Hypothalamus (tissue), 51 donors: ENCODE measurements at regions not wholly inside any gene's neighbourhood (a gene's known extent, or its start where the extent isn't known, plus 50 kb on each side); places are given as distances from the start of the nearest gene placed in this dataset.

Source experiments
- DNase-seq, 51 donors: peaks; one replicate each; lab custom pipeline; 2025; lab: John Stamatoyannopoulos, UW

DNA sequence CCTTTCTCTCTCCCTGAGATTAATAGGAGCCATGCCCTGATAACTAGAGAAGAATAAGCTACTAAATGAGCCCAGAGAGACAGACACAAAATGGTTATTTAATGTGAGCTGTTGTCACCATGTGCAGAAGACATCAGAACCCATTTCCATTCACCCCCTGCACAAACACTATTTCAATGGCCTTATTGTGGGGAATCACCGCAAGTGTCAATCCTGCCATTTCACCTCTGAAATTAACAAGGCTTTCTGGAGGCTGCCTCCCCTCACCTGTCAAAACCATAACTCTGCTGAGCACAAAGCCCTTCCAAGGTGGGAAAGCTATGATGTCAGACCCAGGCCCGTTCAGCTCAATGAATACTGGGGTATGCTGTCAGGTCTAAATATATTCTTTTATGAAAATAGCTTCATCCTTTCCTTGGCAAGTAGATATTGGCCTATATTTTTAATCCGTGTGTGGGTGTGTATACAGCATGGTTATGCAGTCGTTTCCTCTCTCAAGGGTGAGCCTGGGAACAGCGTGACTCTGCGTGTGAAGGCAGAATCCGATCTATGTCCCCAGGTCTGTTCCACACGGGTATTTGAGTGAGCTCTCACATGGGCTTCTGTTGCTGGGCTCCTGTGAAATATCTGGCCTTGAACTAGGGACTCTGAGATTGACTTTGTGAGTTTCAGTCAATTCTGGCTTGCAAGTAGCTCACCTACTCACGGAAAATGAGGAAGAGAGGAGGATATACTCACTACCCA lies 266.3 kb downstream of the FBXW7 start:
- no peak for DNase-seq

DNA sequence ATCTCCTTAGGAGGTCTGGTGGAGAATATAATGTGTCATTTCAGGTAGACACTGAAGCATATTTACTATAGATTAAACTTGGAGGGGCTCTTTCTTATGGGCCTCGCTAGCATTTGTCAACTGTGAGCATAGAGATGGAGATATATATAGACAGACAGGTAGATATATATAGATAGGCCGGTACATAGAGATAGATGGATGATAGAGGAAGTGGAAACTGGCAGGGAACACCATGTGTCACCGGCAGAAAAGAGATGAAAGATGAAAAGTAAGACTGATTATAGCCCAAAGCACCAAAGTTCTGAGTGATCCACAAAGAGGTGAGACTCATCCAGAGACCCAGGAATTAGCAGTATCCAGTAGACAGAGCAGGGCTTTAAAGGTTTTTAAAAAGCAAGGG lies 268.1 kb downstream of the FBXW7 start:
- no peak for DNase-seq

DNA sequence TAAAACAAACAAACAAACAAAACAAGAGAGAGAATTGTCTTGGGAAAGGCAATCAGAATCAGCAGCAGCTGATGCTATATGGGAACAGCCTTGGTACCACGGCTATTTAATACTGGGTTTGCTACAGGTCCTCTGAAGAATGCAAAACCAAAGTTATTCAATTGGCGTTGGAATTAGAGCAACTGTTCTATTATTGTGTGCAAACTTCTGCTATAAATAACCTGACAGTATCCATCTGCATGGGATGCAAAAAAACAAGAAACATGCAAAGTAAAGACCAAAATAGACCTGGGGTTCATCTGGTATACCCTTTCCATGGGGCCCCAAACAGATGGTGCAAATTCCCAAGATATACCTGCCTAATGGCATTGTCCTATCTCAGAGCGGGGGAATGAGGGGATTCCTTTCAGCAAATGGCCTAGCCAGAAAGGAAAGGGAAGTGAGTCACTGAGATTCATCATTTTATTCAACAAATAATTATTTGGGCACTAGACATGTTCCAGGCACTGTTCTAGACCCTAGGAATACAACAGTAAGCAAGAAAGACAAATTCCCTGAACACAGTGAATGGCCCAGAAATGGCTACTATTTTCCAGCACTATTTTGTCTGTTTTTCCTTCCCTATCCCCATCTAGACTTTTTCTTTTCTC lies 268.9 kb downstream of the FBXW7 start:
- no peak for DNase-seq

DNA sequence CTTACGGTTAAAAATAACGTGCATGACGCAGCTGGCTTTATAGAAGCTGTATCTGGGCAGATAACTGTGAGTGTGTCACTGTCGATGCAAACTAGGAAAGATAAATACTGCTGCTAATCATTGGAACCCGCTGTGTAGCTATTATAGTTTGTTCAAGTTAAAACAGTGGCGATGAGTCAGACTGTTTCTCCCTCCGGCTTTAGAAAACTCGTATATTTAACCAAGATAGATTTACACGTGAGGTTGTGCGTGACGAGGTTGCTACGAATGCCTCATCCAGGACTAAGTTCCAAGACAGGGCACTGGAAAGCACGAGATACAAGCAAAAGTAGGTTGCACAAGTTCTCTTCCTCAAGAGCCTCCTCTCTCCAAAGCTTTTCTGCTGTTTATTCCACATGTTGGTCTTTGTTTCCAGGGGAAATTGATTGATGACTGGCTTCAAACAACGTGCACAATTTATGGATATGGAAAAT lies 270.7 kb downstream of the FBXW7 start:
- DNase-seq: peak in 2 of 51 donors; percentile 3 to 45

DNA sequence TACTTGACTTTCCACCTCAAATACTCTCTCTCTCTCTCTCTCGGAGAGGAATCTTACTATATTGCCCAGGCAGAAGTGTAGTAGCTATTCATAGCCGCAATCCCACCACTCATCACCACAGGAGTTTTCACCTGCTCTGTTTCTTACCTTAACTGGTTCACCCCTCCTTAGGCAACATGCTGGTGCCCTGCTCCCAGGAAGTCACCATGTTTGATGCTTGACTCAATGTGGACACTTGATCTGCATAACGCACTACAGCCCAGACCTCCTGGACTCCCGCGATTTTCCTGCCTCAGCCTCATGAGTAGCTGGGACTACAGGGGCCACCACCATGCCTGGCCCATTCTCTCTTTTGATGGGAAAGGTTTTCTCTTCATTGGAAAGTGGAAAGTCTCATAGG lies 271.8 kb downstream of the FBXW7 start:
- DNase-seq: no peak

DNA sequence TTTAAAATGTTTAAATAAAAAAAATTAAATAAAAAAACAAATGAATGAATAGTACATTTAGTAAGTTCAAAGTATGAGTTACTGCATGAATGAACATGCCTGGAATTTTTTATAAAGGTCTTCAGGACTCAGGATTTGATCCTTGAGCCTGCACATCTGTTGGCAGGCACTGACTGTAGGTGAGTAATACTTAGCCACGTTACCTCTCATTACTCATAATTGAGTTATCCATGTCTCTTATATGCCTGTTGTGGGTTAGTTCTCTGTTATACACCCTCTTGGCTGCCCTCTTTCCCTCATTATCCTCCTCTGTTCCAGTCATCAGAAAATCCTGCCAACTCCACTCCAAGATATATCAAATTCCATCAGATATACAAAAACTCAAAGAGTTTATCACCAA lies 276.0 kb downstream of the FBXW7 start:
- DNase-seq: no peak

DNA sequence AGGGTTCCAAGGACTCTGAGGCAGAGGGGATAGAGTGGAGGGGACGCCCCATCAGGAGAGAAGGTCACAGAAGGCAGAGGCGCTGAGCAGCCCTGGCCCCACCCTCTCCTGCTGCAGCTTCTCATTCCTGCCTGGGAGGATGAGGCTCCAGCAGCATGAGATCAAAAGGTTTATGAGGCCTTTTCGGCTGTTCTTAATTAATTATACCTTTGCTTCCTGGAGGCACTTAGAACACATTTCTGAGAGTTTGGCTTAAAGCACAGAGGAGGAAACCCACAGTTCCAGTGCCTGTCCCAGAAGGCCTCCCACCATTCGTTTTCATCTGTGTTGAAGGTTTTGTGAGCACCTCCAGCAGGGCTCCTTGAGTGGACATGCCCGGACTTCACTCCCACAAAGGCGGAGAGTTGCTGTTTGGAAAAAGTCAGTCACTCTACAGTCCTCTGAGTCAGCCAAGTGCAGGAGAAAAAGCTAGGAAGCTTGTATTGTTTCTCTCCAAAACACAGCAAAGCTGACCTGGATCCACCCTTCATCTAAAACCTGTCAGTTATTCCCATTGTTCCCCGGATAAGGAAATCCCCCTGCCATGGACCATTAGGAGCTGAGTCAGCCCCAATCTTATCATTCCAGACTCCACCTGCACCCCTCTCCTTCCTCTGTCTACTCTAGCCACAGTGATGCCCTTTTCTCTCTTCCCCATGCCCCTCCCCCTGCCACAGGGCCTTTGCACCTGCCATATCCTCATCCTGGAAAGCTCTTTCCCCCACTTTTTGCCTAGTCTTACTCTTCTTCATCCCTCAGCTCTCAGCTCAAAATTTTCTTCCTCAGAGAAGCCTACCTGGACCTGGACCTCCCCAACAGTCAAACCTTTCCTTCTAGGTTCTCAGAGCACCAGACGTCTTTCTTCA lies 276.8 kb downstream of the FBXW7 start:
- no peak for DNase-seq

DNA sequence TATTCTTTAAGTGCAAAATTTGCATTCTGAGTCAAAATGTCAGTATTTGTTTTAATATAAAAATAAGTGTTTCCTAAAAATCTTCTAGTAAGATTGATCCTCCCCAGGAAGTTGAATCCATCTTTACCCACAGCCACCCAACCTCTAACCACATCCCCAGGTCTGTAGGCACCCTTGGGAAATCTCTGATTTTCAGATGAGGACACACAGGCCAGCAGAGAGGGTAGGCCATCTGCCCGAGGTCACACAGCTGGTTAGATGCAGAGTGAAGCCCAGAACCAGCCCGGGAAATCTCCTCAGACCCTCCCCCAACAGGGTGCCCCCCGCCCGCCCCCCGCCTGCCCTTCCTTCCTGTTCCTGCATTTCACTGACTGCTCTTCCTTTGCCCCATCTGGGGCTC lies 277.5 kb downstream of the FBXW7 start:
- no peak for DNase-seq

DNA sequence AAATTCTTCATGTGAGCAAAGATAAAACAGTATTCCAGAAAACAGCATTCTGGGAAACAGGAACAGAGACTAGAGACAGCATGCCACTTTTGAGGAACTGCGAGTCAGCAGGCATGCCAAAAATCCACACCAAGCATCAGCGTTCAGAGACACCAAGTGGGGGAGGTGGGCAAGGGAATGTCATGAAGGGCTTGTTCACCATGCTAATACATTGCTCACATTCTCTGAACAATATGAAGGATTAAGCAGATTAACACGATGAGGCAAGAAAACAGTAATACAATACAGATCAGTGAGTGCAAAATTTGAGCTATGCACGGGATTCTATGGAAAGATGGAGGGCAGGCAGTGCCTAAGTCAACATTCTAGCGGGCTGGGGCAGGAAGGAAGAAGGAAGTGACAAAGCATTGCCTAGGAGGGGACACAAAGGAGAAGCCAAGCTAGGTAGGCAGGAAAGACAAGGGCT lies 278.3 kb downstream of the FBXW7 start:
- no peak for DNase-seq

DNA sequence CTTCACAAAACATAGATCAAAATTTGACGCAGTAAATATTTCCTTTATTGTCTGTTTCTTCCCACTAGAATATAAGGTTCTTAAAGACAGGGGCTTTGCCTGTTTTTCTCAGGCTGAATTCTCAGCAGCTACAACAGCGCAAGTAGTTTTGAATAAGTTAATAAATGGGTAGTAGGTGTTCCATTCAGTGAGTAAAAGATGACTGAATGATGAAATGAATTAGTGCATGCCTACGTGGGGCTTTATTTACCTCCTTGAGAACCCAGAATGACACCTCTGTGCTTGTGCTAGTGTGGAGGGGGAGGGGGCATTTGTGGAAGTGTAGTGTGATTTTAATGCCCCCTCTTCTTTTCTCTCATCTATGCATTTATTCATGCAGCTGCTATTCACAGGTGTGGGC lies 278.9 kb downstream of the FBXW7 start:
- DNase-seq: no peak

DNA sequence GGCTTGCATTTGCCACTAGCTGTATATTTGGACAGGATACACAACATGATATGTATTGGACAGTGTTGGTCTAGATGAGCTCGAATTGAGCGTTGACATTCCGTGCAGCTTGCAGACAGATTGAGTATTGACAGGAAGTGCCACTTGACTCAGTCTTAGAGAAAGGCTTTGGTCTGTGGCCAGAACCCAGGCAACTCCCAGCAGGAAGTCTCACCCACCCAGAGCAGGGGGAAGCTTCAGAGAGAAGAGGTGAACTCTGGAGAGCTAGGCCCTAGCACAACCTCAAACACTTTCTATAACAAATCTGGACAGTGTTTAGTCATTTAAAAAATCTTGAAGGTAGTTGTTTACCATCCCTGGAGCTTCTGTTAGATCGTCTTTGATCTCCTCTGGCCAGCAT lies 280.5 kb downstream of the FBXW7 start:
- no peak for DNase-seq

DNA sequence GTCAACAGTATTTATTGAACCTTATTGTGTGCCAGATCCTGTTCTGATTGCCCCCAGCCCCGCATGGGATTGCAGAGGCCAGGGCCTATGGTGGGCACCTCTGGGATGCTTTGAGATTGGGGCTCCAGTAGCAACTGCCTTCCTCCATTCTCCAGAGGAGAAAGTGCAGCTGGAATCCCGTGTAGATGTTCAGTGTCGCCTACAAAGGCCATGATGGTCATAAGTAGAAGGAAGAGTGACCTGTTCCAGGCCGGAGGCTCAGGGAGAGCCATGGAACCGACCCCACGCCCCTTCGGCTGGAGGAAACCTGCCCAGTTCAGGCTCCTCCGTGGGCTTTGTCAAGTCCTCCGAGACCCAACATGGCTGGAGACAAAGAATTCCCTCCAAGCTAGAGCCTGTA lies 287.5 kb downstream of the FBXW7 start:
- no peak for DNase-seq

DNA sequence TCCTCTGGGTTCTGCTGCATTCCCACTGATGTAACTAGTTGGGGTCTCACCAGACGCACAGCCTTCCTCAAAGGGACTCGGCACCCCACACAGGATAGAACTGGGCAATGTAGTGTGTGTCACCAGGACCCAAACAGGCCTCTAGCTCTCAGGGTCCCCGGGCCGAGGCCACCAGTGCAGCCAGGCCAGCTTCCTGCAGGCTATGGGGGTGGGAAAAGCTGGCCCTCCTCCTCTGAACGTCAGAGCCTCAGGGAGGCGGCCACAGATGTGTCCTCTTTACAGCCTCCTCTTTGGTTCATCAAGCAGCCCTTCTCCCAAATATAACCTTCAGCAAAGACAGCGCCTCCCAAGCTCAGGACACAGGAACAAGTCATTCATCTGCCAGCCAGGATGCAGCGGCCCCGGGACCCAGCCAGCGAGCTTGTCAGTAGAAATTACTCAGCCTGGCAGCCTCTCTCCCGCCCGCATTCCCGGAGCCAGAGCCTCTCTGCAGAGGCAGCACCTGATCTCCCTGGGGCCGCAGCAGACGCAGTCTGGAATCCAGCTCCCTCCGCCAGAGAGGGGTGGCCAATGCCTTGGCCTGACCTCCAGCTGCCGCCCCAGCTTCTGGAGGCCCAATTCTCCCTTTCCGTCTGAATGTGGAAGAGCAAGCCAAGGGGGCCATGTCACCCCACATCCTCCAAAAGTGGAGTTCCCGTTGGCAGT lies 288.5 kb downstream of the FBXW7 start:
- no peak for DNase-seq

DNA sequence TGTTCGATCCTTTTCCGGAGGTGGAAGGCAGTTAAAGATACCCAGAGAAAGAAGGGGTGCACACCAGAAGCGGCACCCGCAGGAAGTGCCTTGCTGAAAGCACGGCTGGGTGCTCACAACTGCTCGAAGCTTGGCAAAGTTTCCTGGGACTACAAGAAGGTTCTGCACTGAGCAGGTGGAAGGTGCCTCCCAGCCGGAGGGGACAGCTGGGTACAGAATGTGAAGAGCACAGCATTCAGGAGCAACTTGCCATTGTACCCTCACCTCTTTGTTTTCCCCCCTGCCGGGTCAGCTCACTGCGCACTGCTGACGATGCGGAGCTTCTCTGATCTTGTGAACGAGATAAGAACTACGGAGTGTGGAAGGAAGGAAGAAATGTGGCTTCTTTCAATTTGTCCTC lies 289.2 kb downstream of the FBXW7 start:
- DNase-seq: no peak

DNA sequence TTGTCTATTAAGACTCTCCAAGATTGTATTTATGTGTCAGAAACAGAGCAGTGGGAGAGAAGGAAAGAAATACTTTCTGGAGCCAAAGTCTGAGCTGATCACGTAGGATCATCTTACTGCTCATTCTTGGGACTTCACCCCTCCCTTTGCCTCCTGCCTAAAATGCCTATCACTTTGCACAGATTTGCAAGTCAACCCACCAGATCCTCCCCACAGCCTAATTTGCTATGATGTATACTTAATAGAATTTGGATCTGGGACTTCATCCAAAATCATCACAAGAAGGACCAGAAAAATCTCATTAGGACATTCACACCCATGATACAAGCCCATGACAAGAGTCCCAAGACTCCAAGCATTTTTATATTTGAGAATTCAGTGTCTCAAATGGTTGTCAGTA lies 290.2 kb downstream of the FBXW7 start:
- DNase-seq: no peak

DNA sequence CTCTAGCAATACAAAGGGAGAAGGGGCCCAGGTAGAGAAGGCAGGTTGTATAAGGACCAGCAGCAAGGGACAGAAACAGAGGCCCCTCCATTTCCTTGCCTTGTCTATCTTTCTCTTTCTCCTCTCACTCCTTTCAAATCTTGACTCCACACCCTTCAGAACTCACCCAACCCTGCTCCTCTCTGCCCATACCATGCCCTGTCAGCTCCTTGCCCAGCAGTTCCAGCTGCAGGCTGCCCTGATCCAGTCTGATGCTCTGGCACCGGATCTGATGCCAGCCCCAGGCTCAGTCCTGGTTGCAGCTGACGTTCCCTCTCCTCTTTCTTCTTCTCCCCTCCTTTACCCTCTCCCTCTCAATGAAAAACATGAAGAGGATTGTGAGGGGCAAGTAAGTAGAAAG lies 291.2 kb downstream of the FBXW7 start:
- no peak for DNase-seq

DNA sequence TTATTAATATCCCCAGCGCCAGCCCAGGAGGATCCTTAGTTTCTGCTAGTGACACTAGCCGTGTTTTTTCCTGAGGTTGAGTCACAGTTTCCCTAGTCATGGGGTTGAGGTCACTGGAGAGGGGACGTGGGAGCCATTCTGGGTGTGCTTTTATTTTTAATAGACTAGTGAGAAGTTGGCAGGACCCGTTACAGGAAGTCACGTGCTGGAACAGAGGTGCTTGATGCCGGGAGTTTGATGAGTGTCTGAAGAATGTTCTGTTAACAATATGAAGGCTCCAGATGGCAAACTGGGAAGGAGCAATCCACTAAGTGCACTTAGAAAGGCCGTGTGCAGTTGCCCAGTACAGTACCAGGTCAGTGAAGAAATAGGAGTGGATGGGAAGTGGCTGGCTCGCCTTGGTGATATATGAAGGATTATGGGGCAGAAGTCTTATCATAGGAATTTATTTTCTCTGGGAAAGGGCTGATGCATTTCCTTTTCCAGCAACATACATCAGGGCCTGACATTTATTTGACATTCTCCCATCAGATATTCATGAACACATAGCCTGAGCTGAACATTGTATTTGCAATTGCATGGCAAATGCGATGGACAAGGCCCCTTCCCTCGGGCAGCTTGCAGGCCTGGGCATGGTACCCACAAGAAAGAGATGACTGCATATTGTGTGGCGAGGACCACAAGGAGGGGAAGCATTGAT lies 291.8 kb downstream of the FBXW7 start:
- DNase-seq: no peak

DNA sequence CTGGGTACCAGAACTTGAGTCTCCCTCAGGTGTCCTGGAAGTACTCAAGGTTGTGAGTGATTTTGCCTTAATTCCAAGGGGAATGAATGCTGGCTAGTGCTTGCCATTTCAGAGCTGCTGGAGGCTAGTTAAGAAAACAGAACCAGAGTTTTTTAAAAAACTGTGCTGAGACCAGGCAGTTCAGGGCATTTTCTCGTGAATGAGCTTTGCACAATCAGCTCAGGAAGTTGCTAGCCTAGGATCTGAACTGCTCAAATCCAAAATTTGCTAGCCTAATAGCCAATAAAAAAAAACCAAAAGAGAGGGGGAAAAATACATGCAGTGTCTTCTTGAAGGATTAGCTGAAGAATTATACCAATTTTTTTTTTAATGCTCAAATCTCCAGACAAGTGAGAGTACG lies 292.7 kb downstream of the FBXW7 start:
- no peak for DNase-seq

DNA sequence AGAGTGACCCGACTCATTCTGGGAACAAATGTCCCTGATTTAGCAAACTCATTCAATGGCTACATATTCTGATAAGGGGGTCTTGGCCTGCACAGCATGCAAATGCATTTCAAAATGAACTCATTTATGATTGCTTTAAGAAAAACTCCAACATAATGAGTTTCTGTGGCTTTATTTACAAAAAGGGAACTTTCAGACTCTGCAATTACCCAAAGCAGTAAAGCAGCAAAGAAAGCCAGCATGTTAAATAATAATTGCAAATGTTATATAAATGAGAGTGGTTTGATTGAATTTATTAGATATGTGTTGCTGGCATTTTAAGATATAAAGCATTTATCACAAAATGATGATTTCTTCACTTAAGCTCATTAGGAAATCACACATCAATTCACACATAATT lies 295.7 kb downstream of the FBXW7 start:
- DNase-seq: no peak

DNA sequence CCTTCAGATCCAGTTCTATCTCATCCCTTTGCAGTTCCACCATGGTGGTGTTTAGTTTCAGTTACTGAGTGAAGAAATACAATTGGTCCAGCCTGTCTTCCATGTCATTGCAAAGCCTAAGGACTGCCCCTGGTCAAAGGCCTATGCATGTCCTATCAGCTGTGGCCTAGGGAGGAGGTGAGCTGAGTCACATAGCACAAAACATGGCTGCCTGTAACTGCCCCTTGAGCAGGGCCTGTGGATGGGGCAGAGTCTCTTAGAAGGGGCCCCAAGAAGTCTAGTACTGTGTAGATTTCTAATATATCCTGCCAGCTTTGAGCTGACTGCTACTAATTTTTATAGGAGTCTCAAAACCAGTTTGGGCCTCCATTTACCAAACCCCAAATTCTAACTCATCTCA lies 296.7 kb downstream of the FBXW7 start:
- no peak for DNase-seq
